VCaP (cell line): ENCODE measurements at regions not wholly inside any gene's neighbourhood (a gene's known extent, or its start where the extent isn't known, plus 50 kb on each side); places are given as distances from the start of the nearest gene placed in this dataset.

Source experiments
- H3K27ac ChIP-seq: fragments of 450-650 bp; 2 replicates; pipeline ENCODE4 v1.5.1; 2017
- TF ChIP-seq, protein P1 (sequence below): fragments of 450-650 bp; conservative IDR thresholded peaks from 2 replicates; pipeline ENCODE4 v1.5.1; 2017; ENCODE audit warnings: mild to moderate bottlenecking, moderate library complexity

DNA sequence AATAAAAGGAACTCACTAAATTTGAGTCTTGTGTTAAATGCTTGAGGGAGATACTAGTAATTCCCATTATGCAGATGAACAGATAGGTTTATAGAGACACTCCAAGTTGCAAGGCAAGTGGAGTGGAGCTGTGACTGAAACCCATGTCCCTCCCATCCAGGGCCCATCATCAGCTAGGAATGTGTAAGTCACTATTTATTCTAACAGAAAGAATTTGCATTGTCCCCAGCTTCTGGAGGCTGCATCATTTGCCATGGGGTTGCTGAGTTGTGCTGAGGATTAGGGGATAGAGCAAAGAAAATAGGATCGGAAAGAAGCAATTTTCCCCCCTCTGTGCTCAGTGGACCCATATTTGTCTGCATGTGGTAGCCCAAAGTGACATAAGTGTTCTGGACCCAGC is 197.4 kb upstream of the RGMA start:
- H3K27ac ChIP-seq, result no peak overlapping the region
- TF ChIP-seq, protein P1, sequence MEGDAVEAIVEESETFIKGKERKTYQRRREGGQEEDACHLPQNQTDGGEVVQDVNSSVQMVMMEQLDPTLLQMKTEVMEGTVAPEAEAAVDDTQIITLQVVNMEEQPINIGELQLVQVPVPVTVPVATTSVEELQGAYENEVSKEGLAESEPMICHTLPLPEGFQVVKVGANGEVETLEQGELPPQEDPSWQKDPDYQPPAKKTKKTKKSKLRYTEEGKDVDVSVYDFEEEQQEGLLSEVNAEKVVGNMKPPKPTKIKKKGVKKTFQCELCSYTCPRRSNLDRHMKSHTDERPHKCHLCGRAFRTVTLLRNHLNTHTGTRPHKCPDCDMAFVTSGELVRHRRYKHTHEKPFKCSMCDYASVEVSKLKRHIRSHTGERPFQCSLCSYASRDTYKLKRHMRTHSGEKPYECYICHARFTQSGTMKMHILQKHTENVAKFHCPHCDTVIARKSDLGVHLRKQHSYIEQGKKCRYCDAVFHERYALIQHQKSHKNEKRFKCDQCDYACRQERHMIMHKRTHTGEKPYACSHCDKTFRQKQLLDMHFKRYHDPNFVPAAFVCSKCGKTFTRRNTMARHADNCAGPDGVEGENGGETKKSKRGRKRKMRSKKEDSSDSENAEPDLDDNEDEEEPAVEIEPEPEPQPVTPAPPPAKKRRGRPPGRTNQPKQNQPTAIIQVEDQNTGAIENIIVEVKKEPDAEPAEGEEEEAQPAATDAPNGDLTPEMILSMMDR, result no peak

- TF ChIP-seq, protein P1, result no peak
- no peak overlapping the region for H3K27ac ChIP-seq
These were observed 194.8 kb upstream of the RGMA start for GRCh38 chr15:93283854-93284253.

GRCh38 chr15:93282808-93283207 is 193.8 kb upstream of the RGMA start:
- TF ChIP-seq, protein P1, result no peak

GRCh38 chr15:93278783-93279182 is 189.8 kb upstream of the RGMA start:
- TF ChIP-seq, protein P1, result no peak
- H3K27ac ChIP-seq, result no peak overlapping the region

More at GRCh38 chr15:93282808-93283207, 193.8 kb upstream of the RGMA start:
- no peak overlapping the region for H3K27ac ChIP-seq

DNA sequence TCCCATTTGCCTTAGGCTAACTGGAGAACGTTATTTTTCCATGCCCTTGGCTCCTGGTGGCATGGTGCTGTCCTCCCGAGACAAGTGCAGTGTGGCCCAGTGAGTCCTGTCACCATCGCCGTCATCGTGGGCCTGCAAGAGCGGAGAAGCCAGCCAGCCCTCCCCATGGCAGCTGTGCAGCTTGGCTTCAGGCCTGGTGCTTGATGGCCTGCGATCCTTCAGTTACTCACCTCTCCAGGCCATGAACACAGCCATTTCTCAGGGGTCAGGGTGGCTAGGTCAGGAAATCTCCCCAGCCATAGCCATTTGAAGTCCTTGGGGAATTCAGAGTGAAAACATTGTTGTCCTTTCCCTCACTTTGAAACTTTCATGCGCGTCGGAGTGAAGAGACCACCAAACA is 189.0 kb upstream of the RGMA start:
- H3K27ac ChIP-seq, result no peak overlapping the region
- TF ChIP-seq, protein P1, result no peak

GRCh38 chr15:93274257-93274656 is 185.2 kb upstream of the RGMA start:
- no peak overlapping the region for H3K27ac ChIP-seq
- TF ChIP-seq, protein P1, result no peak

DNA sequence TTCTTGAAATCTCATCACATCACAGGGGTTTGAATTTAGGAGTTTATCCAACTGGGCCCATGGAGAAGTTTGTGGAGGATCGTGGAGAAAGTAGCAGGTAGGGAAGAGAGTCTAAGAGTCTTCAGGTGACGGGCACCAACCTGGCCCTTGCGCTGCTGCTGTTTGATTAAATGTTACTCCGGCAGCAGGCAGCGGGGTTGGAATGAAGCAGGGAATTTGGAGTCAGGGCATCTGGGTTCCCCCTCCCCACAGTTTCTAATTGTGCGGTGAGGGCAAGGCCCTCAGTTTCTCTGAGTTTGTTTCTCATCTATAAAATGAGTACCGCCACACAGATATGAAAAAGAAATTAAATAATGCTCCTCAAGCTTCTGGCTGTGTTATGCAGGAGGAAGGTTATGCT is 182.9 kb upstream of the RGMA start:
- TF ChIP-seq, protein P1, result no peak
- H3K27ac ChIP-seq, result no peak overlapping the region
